Erythroblast (primary cell): ENCODE measurements at regions not wholly inside any gene's neighbourhood (a gene's known extent, or its start where the extent isn't known, plus 50 kb on each side); places are given as distances from the start of the nearest gene placed in this dataset.

Experiments used
- GATA1 ChIP-seq: IDR thresholded peaks from 2 replicates; pipeline ENCODE4 v1.6.1; 2011; ENCODE audit warnings: low read depth, mild to moderate bottlenecking, control low read depth, low read length, moderate library complexity
- POLR2A ChIP-seq: IDR thresholded peaks from 2 replicates; pipeline ENCODE4 v1.6.1; 2011; ENCODE audit warnings: mild to moderate bottlenecking, low read length

GRCh38 chr20:8974009-8974708 lies 94.7 kb upstream of the PLCB4 start:
- TF ChIP-seq POLR2A (no peak), GATA1 (no peak)
